ENCODE measurements at regions not wholly inside any gene's neighbourhood (a gene's known extent, or its start where the extent isn't known, plus 50 kb on each side); places are given as distances from the start of the nearest gene placed in this dataset.

DNA sequence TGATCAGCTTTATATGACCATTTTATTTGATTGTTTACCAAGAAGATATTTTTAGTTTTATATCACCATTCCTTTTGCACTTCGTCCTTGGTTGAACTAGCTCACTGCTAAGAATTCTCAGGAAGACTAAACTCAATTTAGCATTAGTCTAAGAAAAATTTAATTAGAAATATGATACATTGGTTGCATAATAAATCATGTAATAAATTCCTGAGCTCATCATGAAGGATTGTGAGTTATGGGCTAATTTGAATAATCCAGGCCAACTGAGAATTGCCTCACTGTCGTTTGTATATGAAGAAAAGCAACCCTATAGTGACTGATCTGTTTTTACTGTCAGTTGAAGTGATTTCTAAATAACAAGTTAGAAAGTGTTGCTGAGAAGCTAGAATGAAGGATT, 725.5 kb downstream of the DNAJB9 start:
- Mint-ChIP-seq H3K4me3 (ENCODE audit: low read depth, unreplicated experiment) (no peak overlapping the region), H3K9me3 (ENCODE audit: low read depth, unreplicated experiment) (peaks cover 2% of the 10 kb centered on the region), H3K4me1 (ENCODE audit: low read depth, unreplicated experiment) (no peaks in the 10 kb centered on the region), H3K27me3 (ENCODE audit: unreplicated experiment) (no peaks in the 10 kb centered on the region), H3K27ac (ENCODE audit: unreplicated experiment) (no peak overlapping the region), H3K36me3 (ENCODE audit: insufficient read depth, unreplicated experiment) (no peaks in the 10 kb centered on the region)
- no TSS peak for BruUV-seq (replicated peaks)
- CTCF ChIA-PET, result no interaction called here
- DNase-seq, result no peak
- intact Hi-C loops (cut with micrococcal nuclease; ENCODE audit: unreplicated experiment), result no loop called here
- TF ChIP-seq, protein P1, sequence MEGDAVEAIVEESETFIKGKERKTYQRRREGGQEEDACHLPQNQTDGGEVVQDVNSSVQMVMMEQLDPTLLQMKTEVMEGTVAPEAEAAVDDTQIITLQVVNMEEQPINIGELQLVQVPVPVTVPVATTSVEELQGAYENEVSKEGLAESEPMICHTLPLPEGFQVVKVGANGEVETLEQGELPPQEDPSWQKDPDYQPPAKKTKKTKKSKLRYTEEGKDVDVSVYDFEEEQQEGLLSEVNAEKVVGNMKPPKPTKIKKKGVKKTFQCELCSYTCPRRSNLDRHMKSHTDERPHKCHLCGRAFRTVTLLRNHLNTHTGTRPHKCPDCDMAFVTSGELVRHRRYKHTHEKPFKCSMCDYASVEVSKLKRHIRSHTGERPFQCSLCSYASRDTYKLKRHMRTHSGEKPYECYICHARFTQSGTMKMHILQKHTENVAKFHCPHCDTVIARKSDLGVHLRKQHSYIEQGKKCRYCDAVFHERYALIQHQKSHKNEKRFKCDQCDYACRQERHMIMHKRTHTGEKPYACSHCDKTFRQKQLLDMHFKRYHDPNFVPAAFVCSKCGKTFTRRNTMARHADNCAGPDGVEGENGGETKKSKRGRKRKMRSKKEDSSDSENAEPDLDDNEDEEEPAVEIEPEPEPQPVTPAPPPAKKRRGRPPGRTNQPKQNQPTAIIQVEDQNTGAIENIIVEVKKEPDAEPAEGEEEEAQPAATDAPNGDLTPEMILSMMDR (IDR thresholded peaks at IDR 0.05; ENCODE audit: unreplicated experiment), result no peak

DNA sequence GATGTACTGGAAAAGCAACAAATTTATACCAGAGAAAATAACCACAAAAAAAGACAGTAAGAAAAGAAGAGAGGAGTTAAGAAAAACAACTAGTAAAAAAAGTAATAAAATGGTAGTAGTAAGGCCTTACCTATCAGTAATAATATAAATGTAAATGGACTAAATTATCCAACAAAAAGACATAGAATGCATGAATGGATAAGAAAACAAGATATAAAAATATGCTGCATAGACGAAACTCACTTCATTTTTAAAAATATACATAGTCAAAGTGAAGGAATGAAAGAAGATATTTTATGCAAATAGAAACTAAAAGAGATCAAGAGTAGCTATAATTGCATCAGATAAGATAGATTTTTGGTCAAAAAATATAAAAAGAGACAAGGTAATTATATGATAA, 739.1 kb downstream of the DNAJB9 start:
- DNase-seq, result no peak
- H3K4me1 Mint-ChIP-seq (ENCODE audit: low read depth, unreplicated experiment), result no peaks in the 10 kb centered on the region
- CTCF ChIA-PET, result no interaction called here
- H3K27me3 Mint-ChIP-seq (ENCODE audit: unreplicated experiment), result no peaks in the 10 kb centered on the region
- TF ChIP-seq, protein P1 (IDR thresholded peaks at IDR 0.05; ENCODE audit: unreplicated experiment), result no peak
- H3K4me3 Mint-ChIP-seq (ENCODE audit: low read depth, unreplicated experiment), result no peak overlapping the region
- H3K36me3 Mint-ChIP-seq (ENCODE audit: insufficient read depth, unreplicated experiment), result no peaks in the 10 kb centered on the region
- no TSS peak for BruUV-seq (replicated peaks)
- peaks cover 8% of the 10 kb centered on the region for H3K9me3 Mint-ChIP-seq (ENCODE audit: low read depth, unreplicated experiment)
- H3K27ac Mint-ChIP-seq (ENCODE audit: unreplicated experiment), result no peak overlapping the region
- intact Hi-C loops (cut with micrococcal nuclease; ENCODE audit: unreplicated experiment), result no loop called here

DNA sequence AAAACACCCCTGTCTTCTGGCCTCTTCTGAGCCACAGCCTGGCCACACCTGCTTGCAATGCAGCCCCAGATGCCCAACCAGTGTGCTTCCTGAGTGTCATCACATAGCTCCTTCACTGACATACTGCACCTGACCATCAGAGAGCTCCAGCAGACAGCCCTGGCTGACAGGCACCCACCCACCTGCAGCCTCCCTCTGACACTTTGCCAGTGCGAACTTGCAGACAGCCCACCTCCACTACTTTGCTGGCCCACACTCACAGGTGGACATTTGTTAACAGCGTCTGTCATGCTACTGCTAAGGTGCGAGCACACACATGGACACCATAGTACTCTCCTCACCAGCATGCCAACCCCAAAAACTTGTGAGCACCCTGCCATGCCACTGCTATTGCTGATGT, 740.1 kb downstream of the DNAJB9 start:
- Mint-ChIP-seq H3K9me3 (ENCODE audit: low read depth, unreplicated experiment) (peaks cover 8% of the 10 kb centered on the region), H3K27ac (ENCODE audit: unreplicated experiment) (no peak overlapping the region), H3K36me3 (ENCODE audit: insufficient read depth, unreplicated experiment) (no peaks in the 10 kb centered on the region), H3K4me3 (ENCODE audit: low read depth, unreplicated experiment) (no peak overlapping the region), H3K27me3 (ENCODE audit: unreplicated experiment) (no peaks in the 10 kb centered on the region), H3K4me1 (ENCODE audit: low read depth, unreplicated experiment) (no peaks in the 10 kb centered on the region)
- TF ChIP-seq, protein P1 (IDR thresholded peaks at IDR 0.05; ENCODE audit: unreplicated experiment), result no peak
- no TSS peak for BruUV-seq (replicated peaks)
- DNase-seq, result no peak
- intact Hi-C loops (cut with micrococcal nuclease; ENCODE audit: unreplicated experiment), result no loop called here
- CTCF ChIA-PET, result no interaction called here

DNA sequence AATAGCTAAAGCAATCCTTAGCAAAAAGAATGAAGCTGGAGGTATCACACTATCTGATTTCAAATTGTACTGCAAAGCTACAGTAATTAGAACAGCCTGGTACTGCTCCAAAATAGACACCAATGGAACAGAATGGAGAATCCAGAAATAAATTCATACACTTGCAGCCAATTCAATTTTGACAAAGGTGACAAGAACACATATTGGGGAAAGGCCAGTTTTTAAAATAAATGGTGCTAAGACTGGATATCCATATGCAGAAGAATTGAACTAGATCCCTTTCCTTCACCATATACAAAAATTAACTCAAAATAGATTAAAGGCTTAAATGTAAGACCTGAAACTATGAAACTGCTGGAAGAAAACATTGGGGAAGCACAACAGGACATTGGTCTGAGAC, 748.5 kb downstream of the DNAJB9 start:
- TF ChIP-seq, protein P1 (IDR thresholded peaks at IDR 0.05; ENCODE audit: unreplicated experiment), result no peak
- H3K27ac Mint-ChIP-seq (ENCODE audit: unreplicated experiment), result no peak overlapping the region
- CTCF ChIA-PET, result no interaction called here

DNA sequence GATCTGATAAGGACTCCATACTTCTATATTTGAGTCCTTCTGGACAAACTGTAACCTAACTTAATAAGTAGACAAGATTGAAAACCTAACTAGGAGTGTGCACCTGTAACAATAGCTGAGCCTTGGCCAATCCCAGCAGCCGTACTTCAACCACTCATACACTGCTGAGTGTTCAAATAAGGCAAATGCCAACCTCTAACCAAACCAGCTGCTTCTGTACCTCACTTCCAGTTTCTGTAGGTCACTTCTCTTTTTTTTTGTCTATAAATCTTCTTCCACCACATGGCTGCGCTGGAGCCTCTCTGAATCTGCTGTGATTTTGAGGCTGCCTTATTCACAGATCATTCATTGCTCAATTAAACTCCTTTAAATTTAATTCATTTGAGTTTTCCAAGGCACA, 753.2 kb downstream of the DNAJB9 start:
- no TSS peak for BruUV-seq (replicated peaks)
- Mint-ChIP-seq H3K27me3 (ENCODE audit: unreplicated experiment) (no peaks in the 10 kb centered on the region), H3K4me3 (ENCODE audit: low read depth, unreplicated experiment) (no peak overlapping the region), H3K36me3 (ENCODE audit: insufficient read depth, unreplicated experiment) (no peaks in the 10 kb centered on the region), H3K9me3 (ENCODE audit: low read depth, unreplicated experiment) (peaks cover 8% of the 10 kb centered on the region), H3K4me1 (ENCODE audit: low read depth, unreplicated experiment) (no peaks in the 10 kb centered on the region), H3K27ac (ENCODE audit: unreplicated experiment) (no peak overlapping the region)
- CTCF ChIA-PET, result no interaction called here
- TF ChIP-seq, protein P1 (IDR thresholded peaks at IDR 0.05; ENCODE audit: unreplicated experiment), result no peak
- no peak for DNase-seq
- intact Hi-C loops (cut with micrococcal nuclease; ENCODE audit: unreplicated experiment), result no loop called here

More for the DNA sequence above, 748.5 kb downstream of the DNAJB9 start:
- DNase-seq, result no peak
- no peaks in the 10 kb centered on the region for H3K27me3 Mint-ChIP-seq (ENCODE audit: unreplicated experiment)
- peaks cover 9% of the 10 kb centered on the region for H3K9me3 Mint-ChIP-seq (ENCODE audit: low read depth, unreplicated experiment)
- BruUV-seq (replicated peaks), result no TSS peak
- no peak overlapping the region for H3K4me3 Mint-ChIP-seq (ENCODE audit: low read depth, unreplicated experiment)
- intact Hi-C loops (cut with micrococcal nuclease; ENCODE audit: unreplicated experiment), result no loop called here
- no peaks in the 10 kb centered on the region for H3K36me3 Mint-ChIP-seq (ENCODE audit: insufficient read depth, unreplicated experiment)
- H3K4me1 Mint-ChIP-seq (ENCODE audit: low read depth, unreplicated experiment), result no peaks in the 10 kb centered on the region
